Heart left ventricle (tissue), 16 donors: ENCODE measurements at regions not wholly inside any gene's neighbourhood (a gene's known extent, or its start where the extent isn't known, plus 50 kb on each side); places are given as distances from the start of the nearest gene placed in this dataset.

Experiments
- ATAC-seq, 4 donors: fragments of 200-7000 bp; cut with Tn5 transposase; one replicate each; pipeline ENCODE4 v1.9.1; 2020 to 2022; ENCODE audit warnings: moderate library complexity in 4 of 4, mild to moderate bottlenecking in 3 of 4, moderate number of reproducible peaks in 1 of 4
- DNase-seq, 5 donors: peaks; one replicate each; pipeline ENCODE4 v3.0.0-alpha.2; 2020
- H3K27ac ChIP-seq, 12 donors: fragments of 200-600 bp; sonication (generic) in 4 of 12; one replicate each; pipeline versions ENCODE4 v1.5.0 to v1.8.0; 2016 to 2022; ENCODE audit warnings: mild to moderate bottlenecking in 2 of 12
- H3K27me3 ChIP-seq, 9 donors: fragments of 200-600 bp; sonication (generic) in 2 of 9; one replicate each; pipeline versions ENCODE4 v1.5.1 to v1.8.0; 2016 to 2022; ENCODE audit warnings: mild to moderate bottlenecking in 3 of 9
- H3K36me3 ChIP-seq, 9 donors: fragments of 200-600 bp; sonication (generic) in 2 of 9; one replicate each; pipeline versions ENCODE4 v1.5.0 to v1.8.0; 2018 to 2022; ENCODE audit warnings: mild to moderate bottlenecking in 2 of 9
- H3K4me1 ChIP-seq, 12 donors: fragments of 200-600 bp; sonication (generic) in 4 of 12; one replicate each; pipeline versions ENCODE4 v1.5.0 to v1.8.0; 2016 to 2022; ENCODE audit warnings: mild to moderate bottlenecking in 3 of 12
- H3K4me3 ChIP-seq, 12 donors: fragments of 200-600 bp; sonication (generic) in 4 of 12; one replicate each; pipeline versions ENCODE4 v1.5.0 to v1.8.0; 2017 to 2022; ENCODE audit warnings: mild to moderate bottlenecking in 9 of 12, moderate library complexity in 4 of 12
- H3K9me3 ChIP-seq, 12 donors: fragments of 200-600 bp; sonication (generic) in 4 of 12; one replicate each; pipeline versions ENCODE4 v1.5.0 to v1.8.0; 2016 to 2022; ENCODE audit warnings: mild to moderate bottlenecking in 1 of 12
- CTCF ChIP-seq, 12 donors: fragments of 200-600 bp; sonication (generic) in 4 of 12; IDR thresholded peaks; one replicate each; pipeline versions ENCODE4 v1.5.0 to v1.8.0; 2018 to 2022; ENCODE audit warnings: antibody characterized with exemption in 12 of 12, mild to moderate bottlenecking in 5 of 12
- POLR2A ChIP-seq, 2 donors: fragments of 450-650 bp; IDR thresholded peaks; one replicate each; pipeline ENCODE4 v1.6.1; 2017; ENCODE audit warnings: antibody characterized with exemption in 2 of 2, mild to moderate bottlenecking in 2 of 2, moderate library complexity in 2 of 2
- whole genome bisulfite sequencing, 4 donors: extraction: QIAGEN DNeasy Blood & Tissue Kit in 2 of 4; methylation state at CpG; one replicate each; pipeline versions ENCODE4 v1.1.5 to v1.1.7; 2013 to 2018; 5-methylcytosine and 5-hydroxymethylcytosine counted together
- intact Hi-C, 10 donors: fragments of 100-400 bp; cut with DNase I; formaldehyde crosslinking; loops; one replicate each; pipeline versions ENCODE4 v1.11.1 to v1.14.2; 2022
- donor health status: ischemic (EF 13 %, LVEDD 7.1; RV severe dilation, severe dysfunction).
- donor health status: healthy with polysubstance abuse.
- donor health status: DM: no; HTN: yes; CAD: no.
- donor health status: DM: no; HTN: no; CAD: no.
- donor health status: ischemic (EF 25% LVEDD 6.9; RV normal size, moderate dysfunction).
- donor health status: ischemic (EF 25% LVEDD 5.7; RV mildly dilated, moderate dysfunction).
- donor health status: healthy.
- donor health status: DM: yes; HTN: yes; CAD: no.
- donor health status: ischemic (EF 35%, LVEDD 5.7; RV mildly dilated, moderate dysfunction).
- donor health status: nonischemic (EF 11% LVEDD 7.7; RV severe dilation, severe dysfunction).
- donor health status: DM: yes; HTN: yes; CAD: no.
- donor health status: PGD.
- donor health status: ischemic (EF 29% LVEDD 5.4; RV normal size, mild dysfunction).
- donor health status: nonischemic (EF 23%, LVEDD 6.1; RV moderate dilation, normal function).

DNA sequence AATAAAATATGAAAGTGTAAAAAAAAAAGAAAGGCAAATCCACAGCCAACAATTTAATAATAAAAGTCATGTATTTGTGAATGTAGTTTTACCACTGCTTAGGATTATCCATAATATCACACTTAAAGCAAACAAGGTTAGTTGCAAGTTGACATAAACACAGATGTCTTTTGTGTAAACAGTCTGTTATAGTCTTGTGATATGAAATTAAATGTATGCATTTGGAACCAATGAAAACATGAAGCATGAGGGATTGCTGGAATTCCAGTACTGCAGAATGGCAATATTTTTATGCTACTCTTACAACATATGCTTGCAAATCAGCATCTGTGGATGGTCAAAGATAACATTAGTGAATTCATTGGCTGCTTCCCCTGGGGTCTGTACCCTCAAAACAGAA lies 148.1 kb downstream of the DNAJB9 start:
- no peak for ATAC-seq
- TF ChIP-seq POLR2A (IDR thresholded peaks at IDR 0.05) (no peak), CTCF (IDR thresholded peaks at IDR 0.05) (no peak)
- intact Hi-C loops = no loop called here

GRCh38 chr7:108719631-108720030 lies 150.0 kb downstream of the DNAJB9 start:
- intact Hi-C loops = no loop called here
- Histone ChIP-seq H3K4me1 (no peaks in the 10 kb centered on the region), H3K27me3 (no peaks in the 10 kb centered on the region), H3K9me3 (no peaks in the 10 kb centered on the region), H3K4me3 (no peak overlapping the region), H3K36me3 (no peaks in the 10 kb centered on the region), H3K27ac (no peak overlapping the region)
- TF ChIP-seq CTCF (IDR thresholded peaks at IDR 0.05) (no peak), POLR2A (IDR thresholded peaks at IDR 0.05) (no peak)
- ATAC-seq (no peak), DNase-seq (no peak)

More for the DNA sequence above, 148.1 kb downstream of the DNAJB9 start:
- Histone ChIP-seq H3K9me3 (no peaks in the 10 kb centered on the region), H3K27ac (no peak overlapping the region), H3K4me3 (no peak overlapping the region), H3K4me1 (no peaks in the 10 kb centered on the region), H3K27me3 (peaks cover 0 to 4% (median 0%) of the 10 kb centered on the region in 9 donors), H3K36me3 (no peaks in the 10 kb centered on the region)
- no peak for DNase-seq

DNA sequence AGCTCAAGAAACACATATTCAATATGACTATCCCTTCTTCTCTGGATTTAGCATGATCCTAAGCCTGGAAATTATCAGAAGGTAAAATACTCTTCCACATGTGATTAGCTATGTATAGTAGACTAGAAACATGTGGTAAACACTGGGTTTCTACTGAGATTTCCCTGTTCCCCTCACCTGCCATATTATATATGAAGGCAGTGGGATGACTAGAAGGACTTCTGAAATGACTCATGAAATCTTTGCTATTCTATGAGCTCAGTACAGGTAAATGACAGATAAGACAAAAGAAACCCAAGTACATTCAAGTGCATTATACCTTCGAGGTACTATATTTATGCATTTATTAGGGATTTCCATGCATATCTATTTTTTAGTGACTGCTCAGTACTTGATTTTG lies 152.9 kb downstream of the DNAJB9 start:
- Histone ChIP-seq H3K4me3 (no peak overlapping the region), H3K36me3 (no peaks in the 10 kb centered on the region), H3K4me1 (no peaks in the 10 kb centered on the region), H3K27ac (no peak overlapping the region), H3K27me3 (no peaks in the 10 kb centered on the region), H3K9me3 (no peaks in the 10 kb centered on the region)
- no peak for TF ChIP-seq CTCF (IDR thresholded peaks at IDR 0.05)
- TF ChIP-seq POLR2A (IDR thresholded peaks at IDR 0.05) = no peak
- intact Hi-C loops = no loop called here
- no peak for ATAC-seq
- 59 to 87% (median 70%) methylated on average over 1 of the region's 1 CpG for WGBS, 4 donors
- no peak for DNase-seq

GRCh38 chr7:108723381-108723814 lies 153.7 kb downstream of the DNAJB9 start:
- TF ChIP-seq POLR2A (IDR thresholded peaks at IDR 0.05) = no peak
- no peaks in the 10 kb centered on the region for H3K4me1 ChIP-seq
- no peak for ATAC-seq
- no peaks in the 10 kb centered on the region for H3K36me3 ChIP-seq
- H3K27ac ChIP-seq = no peak overlapping the region
- 28 to 33% (median 29%) methylated on average over 4 of the region's 4 CpGs for WGBS, 4 donors
- intact Hi-C loops = no loop called here
- H3K4me3 ChIP-seq = no peak overlapping the region
- no peaks in the 10 kb centered on the region for H3K9me3 ChIP-seq
- DNase-seq = no peak
- no peaks in the 10 kb centered on the region for H3K27me3 ChIP-seq

DNA sequence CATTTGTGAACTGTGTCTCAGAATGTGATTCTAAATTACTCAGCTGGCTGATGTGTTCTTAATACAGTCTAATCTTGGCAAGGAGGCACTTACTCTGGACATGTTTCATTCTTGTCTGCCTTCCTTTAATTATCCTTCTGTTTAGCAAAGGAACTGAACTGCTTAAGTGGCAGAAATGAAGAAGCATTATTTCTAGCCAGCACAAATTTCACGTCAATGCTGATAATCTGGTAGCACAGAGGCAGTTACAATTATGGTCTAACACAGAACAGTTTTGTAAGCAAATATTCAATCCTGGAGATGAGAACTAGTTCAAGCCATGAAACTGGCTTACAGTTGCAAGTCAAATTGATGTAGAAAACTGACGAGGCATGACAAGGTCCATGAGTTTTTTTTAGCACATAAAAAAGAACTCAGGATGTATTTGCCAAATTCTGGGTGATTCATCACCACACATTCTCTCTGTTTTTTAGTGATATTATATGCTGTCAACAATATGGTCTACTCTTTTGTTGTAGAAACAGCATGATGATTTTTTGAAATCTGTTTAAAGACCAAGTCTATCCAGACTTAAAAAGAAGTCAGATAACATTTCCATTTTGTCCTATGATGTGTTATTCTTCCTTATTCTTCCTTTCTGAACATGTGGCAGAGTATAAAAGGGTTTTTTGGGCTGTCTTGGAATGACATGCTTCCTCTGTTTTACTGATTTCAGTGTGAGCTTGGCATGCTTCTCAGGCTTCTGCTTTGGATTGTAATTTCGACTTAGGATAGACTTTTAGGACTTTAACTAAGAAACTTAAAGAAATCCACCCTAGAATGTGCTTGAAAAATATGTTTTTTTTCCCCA lies 154.8 kb downstream of the DNAJB9 start:
- H3K36me3 ChIP-seq = no peaks in the 10 kb centered on the region
- no peak for TF ChIP-seq CTCF (IDR thresholded peaks at IDR 0.05)
- TF ChIP-seq POLR2A (IDR thresholded peaks at IDR 0.05) = no peak
- DNase-seq (no peak), ATAC-seq (no peak)
- intact Hi-C loops = no loop called here
- no peak overlapping the region for H3K27ac ChIP-seq
- no peaks in the 10 kb centered on the region for H3K27me3 ChIP-seq
- no peaks in the 10 kb centered on the region for H3K9me3 ChIP-seq
- no peak overlapping the region for H3K4me3 ChIP-seq
- H3K4me1 ChIP-seq = no peaks in the 10 kb centered on the region
- 28 to 41% (median 34%) methylated on average over 3 of the region's 3 CpGs for WGBS, 4 donors
